CD4-positive, alpha-beta memory T cell (primary cell): ENCODE measurements at regions not wholly inside any gene's neighbourhood (a gene's known extent, or its start where the extent isn't known, plus 50 kb on each side); places are given as distances from the start of the nearest gene placed in this dataset.

Experiments
- CTCF ChIA-PET: fragments of 350-600 bp; sonication (Branson Sonifier 250); formaldehyde crosslinking; loops from one replicate; lab custom pipeline; 2021; ENCODE audit warnings: inconsistent platforms; ENCODE audit not compliant: partially characterized antibody; lab: Charles Lee
- POLR2A ChIA-PET: fragments of 350-600 bp; sonication (Branson Sonifier 250); formaldehyde crosslinking; loops from one replicate; lab custom pipeline; 2021; ENCODE audit not compliant: partially characterized antibody; lab: Charles Lee
- DNase-seq, 5 donors: peaks; one replicate each; pipeline versions ENCODE4 v3.0.0 to v3.0.0-alpha.2; 2020 to 2022; ENCODE audit warnings: mixed read lengths in 1 of 5
- H3K27ac ChIP-seq: one replicate; pipeline ENCODE4 v1.7.0; 2013; ENCODE audit warnings: low read depth, low read length
- H3K27me3 ChIP-seq: 2 replicates; pipeline ENCODE4 v1.7.0; 2013; ENCODE audit warnings: mild to moderate bottlenecking, low read length, moderate library complexity; ENCODE audit not compliant: insufficient read depth
- H3K36me3 ChIP-seq: 2 replicates; pipeline ENCODE4 v1.7.0; 2013; ENCODE audit warnings: mild to moderate bottlenecking, low read length, moderate library complexity; ENCODE audit not compliant: insufficient read depth
- H3K4me1 ChIP-seq: 2 replicates; pipeline ENCODE4 v1.7.0; 2013; ENCODE audit warnings: mild to moderate bottlenecking, low read length, moderate library complexity; ENCODE audit not compliant: insufficient read depth
- H3K4me3 ChIP-seq, 2 donors: one replicate each; pipeline ENCODE4 v1.7.0; 2013; ENCODE audit warnings: low read length in 2 of 2, mild to moderate bottlenecking in 1 of 2
- H3K9me3 ChIP-seq, 2 donors: one replicate each; pipeline ENCODE4 v1.7.0; 2013; ENCODE audit warnings: low read length in 2 of 2, control low read depth in 1 of 2; ENCODE audit not compliant: control insufficient read depth in 1 of 2
- H3K27ac Mint-ChIP-seq, 7 donors: one replicate each; pipeline ENCODE4 v1.8.0; 2020 to 2021; ENCODE audit warnings: mixed read lengths in 7 of 7, mild to moderate bottlenecking in 6 of 7, inconsistent platforms in 3 of 7, moderate library complexity in 3 of 7
- H3K27me3 Mint-ChIP-seq, 2 donors: one replicate each; pipeline ENCODE4 v1.8.0; 2020 to 2021; ENCODE audit warnings: mixed read lengths in 2 of 2
- H3K36me3 Mint-ChIP-seq, 2 donors: one replicate each; pipeline ENCODE4 v1.8.0; 2020 to 2021; ENCODE audit warnings: mixed read lengths in 2 of 2, inconsistent platforms in 1 of 2, mild to moderate bottlenecking in 1 of 2
- H3K4me1 Mint-ChIP-seq, 4 donors: one replicate each; pipeline ENCODE4 v1.8.0; 2020 to 2021; ENCODE audit warnings: mixed read lengths in 4 of 4, mild to moderate bottlenecking in 1 of 4
- H3K4me3 Mint-ChIP-seq, 8 donors: one replicate each; pipeline ENCODE4 v1.8.0; 2020 to 2021; ENCODE audit warnings: mixed read lengths in 8 of 8, mild to moderate bottlenecking in 7 of 8, moderate library complexity in 6 of 8, inconsistent platforms in 3 of 8
- H3K9me3 Mint-ChIP-seq, 8 donors: one replicate each; pipeline ENCODE4 v1.8.0; 2020 to 2021; ENCODE audit warnings: mixed read lengths in 8 of 8, mild to moderate bottlenecking in 5 of 8, inconsistent platforms in 3 of 8, moderate library complexity in 1 of 8
- intact Hi-C: fragments of 100-400 bp; cut with micrococcal nuclease; formaldehyde crosslinking; loops from one replicate; pipeline ENCODE4 v1.15.1; 2023

DNA sequence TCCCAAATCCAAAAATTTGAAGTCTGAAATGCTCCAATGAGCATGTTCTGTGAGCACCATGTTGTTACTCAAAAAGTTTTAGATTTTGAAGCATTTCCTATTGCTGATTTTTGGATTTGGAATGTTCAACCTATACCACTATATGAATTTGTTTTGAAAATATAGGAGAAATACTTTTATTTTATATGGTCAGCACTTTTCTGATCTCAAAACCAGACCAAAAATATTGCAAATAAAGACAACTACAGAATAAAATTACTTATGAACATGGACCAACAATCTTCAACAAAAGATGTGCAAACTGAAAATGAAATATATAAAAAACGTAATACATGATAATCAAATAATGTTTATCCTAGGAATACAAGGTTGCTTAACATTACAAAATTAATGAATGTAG is 73.7 kb upstream of the APOBEC4 start:
- intact Hi-C loops = no loop called here
- no peaks in the 10 kb centered on the region for H3K9me3 ChIP-seq
- no peaks in the 10 kb centered on the region for H3K27me3 ChIP-seq
- H3K4me3 ChIP-seq = no peak overlapping the region
- Mint-ChIP-seq H3K9me3 (peaks cover 0 to 3% (median 0%) of the 10 kb centered on the region in 8 donors), H3K4me3 (no peak overlapping the region), H3K36me3 (no peaks in the 10 kb centered on the region), H3K27me3 (no peaks in the 10 kb centered on the region), H3K27ac (no peak overlapping the region), H3K4me1 (no peaks in the 10 kb centered on the region)
- no peak for DNase-seq
- H3K4me1 ChIP-seq = no peaks in the 10 kb centered on the region
- POLR2A ChIA-PET = no interaction called here
- CTCF ChIA-PET = no interaction called here
- no peaks in the 10 kb centered on the region for H3K36me3 ChIP-seq
- H3K27ac ChIP-seq = no peak overlapping the region

- Histone ChIP-seq H3K4me3 (no peak overlapping the region), H3K27ac (no peak overlapping the region), H3K36me3 (no peaks in the 10 kb centered on the region), H3K9me3 (no peaks in the 10 kb centered on the region), H3K4me1 (no peaks in the 10 kb centered on the region), H3K27me3 (no peaks in the 10 kb centered on the region)
- Mint-ChIP-seq H3K4me3 (no peak overlapping the region), H3K36me3 (no peaks in the 10 kb centered on the region), H3K4me1 (no peaks in the 10 kb centered on the region), H3K27ac (no peak overlapping the region), H3K27me3 (no peaks in the 10 kb centered on the region), H3K9me3 (peaks cover 0 to 3% (median 0%) of the 10 kb centered on the region in 8 donors)
- intact Hi-C loops = no loop called here
- DNase-seq = no peak
- ChIA-PET POLR2A (no interaction called here), CTCF (no interaction called here)
Measured at GRCh38 chr1:183724350-183725042, 71.4 kb upstream of the APOBEC4 start.

DNA sequence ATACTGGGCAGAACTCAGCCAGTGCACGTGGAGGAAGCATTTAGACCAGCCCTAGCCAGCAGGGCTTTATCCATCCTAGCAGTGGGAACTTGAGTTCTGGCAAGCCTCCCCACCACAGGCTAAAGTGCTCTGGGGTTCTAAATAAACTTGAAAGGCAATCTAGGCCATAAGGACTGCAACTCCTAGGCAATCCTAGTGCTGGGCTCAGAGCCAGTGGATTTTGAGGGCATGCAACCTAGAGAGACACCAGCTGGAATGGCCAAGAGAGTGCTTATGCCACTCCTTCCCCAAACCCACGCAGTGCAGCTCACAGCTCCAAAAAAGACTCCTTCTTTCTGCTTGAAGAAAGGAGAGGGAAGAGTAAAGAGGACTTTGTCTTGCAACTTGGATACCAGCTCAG is 70.5 kb upstream of the APOBEC4 start:
- no peaks in the 10 kb centered on the region for H3K9me3 ChIP-seq
- H3K4me1 Mint-ChIP-seq = no peaks in the 10 kb centered on the region
- H3K4me1 ChIP-seq = no peaks in the 10 kb centered on the region
- CTCF ChIA-PET = no interaction called here
- no peak overlapping the region for H3K27ac ChIP-seq
- no peaks in the 10 kb centered on the region for H3K27me3 Mint-ChIP-seq
- intact Hi-C loops = no loop called here
- peaks cover 0 to 3% (median 0%) of the 10 kb centered on the region in 8 donors for H3K9me3 Mint-ChIP-seq
- no peak overlapping the region for H3K27ac Mint-ChIP-seq
- H3K4me3 ChIP-seq = no peak overlapping the region
- DNase-seq = no peak
- no peak overlapping the region for H3K4me3 Mint-ChIP-seq
- H3K36me3 ChIP-seq = no peaks in the 10 kb centered on the region
- H3K27me3 ChIP-seq = no peaks in the 10 kb centered on the region
- H3K36me3 Mint-ChIP-seq = no peaks in the 10 kb centered on the region
- POLR2A ChIA-PET = no interaction called here

DNA sequence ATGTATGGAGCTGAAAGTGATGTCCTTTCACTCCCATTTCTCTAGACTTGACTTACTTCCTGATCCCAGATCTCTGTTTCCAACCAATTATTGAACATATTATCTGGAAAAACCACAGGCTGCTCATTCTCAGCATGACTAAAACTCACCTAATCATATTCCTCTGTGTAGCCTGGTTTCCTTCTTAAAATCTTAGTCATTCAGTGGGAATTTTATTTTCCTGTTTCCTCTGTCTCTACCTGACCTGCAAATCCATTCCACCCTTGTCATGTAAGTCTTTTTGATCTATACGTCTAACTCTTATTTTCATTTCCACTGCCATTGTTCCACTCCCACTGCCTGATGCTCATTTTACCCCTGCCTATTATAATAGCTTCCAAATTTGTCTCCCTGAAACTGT is 67.9 kb upstream of the APOBEC4 start:
- DNase-seq = no peak
- intact Hi-C loops = no loop called here
- no peak overlapping the region for H3K4me3 Mint-ChIP-seq

GRCh38 chr1:183720028-183720427 is 66.9 kb upstream of the APOBEC4 start:
- Mint-ChIP-seq H3K4me3 (no peak overlapping the region), H3K4me1 (no peaks in the 10 kb centered on the region), H3K27ac (no peak overlapping the region), H3K36me3 (no peaks in the 10 kb centered on the region), H3K9me3 (peaks cover 0 to 3% (median 0%) of the 10 kb centered on the region in 8 donors), H3K27me3 (peaks cover 0 to 1% of the 10 kb centered on the region in 2 donors)
- intact Hi-C loops = no loop called here
- Histone ChIP-seq H3K27me3 (no peaks in the 10 kb centered on the region), H3K4me3 (no peak overlapping the region), H3K9me3 (no peaks in the 10 kb centered on the region), H3K36me3 (no peaks in the 10 kb centered on the region), H3K27ac (no peak overlapping the region), H3K4me1 (no peaks in the 10 kb centered on the region)
- CTCF ChIA-PET = interaction anchor here (0.8 kb wide), 1 partner anchor 35 kb away, joined by 3 read pairs; no protein-coding TSS in a partner anchor
- DNase-seq = no peak
- POLR2A ChIA-PET = no interaction called here

More for the DNA sequence above, 67.9 kb upstream of the APOBEC4 start:
- H3K4me1 Mint-ChIP-seq = no peaks in the 10 kb centered on the region
- no peaks in the 10 kb centered on the region for H3K4me1 ChIP-seq
- H3K36me3 ChIP-seq = no peaks in the 10 kb centered on the region
- CTCF ChIA-PET = no interaction called here
- H3K4me3 ChIP-seq = no peak overlapping the region
- H3K27me3 ChIP-seq = no peaks in the 10 kb centered on the region
- no peaks in the 10 kb centered on the region for H3K9me3 ChIP-seq
- peaks cover 0 to 1% of the 10 kb centered on the region in 2 donors for H3K27me3 Mint-ChIP-seq
- H3K27ac Mint-ChIP-seq = no peak overlapping the region
- no peaks in the 10 kb centered on the region for H3K36me3 Mint-ChIP-seq
- peaks cover 0 to 1% (median 0%) of the 10 kb centered on the region in 8 donors for H3K9me3 Mint-ChIP-seq
- H3K27ac ChIP-seq = no peak overlapping the region
- POLR2A ChIA-PET = no interaction called here

DNA sequence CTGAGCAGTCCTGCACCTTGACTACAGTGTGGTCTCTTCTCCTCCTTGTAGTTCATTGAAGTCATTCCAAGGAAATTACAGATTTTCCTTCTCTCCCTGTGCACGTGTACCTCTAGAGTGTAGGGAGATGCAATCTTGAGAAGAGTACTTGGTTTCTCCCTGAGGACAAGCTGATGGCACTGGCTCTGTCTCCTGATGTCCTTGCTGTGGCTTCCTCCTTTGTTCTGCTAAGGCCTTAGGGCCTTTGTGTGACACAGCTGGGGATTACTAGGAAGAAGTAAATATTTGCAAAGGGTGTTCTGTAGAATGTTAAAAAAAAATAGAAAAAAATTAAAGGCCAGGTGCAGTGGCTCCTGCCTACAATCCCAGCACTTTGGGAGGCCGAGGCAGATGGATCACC is 66.2 kb upstream of the APOBEC4 start:
- H3K4me1 Mint-ChIP-seq = no peaks in the 10 kb centered on the region
- no peaks in the 10 kb centered on the region for H3K27me3 ChIP-seq
- POLR2A ChIA-PET = no interaction called here
- no peaks in the 10 kb centered on the region for H3K9me3 ChIP-seq
- H3K4me1 ChIP-seq = no peaks in the 10 kb centered on the region
- peaks cover 0 to 3% (median 0%) of the 10 kb centered on the region in 8 donors for H3K9me3 Mint-ChIP-seq
- H3K36me3 Mint-ChIP-seq = no peaks in the 10 kb centered on the region
- no peak for DNase-seq
- no peak overlapping the region for H3K27ac ChIP-seq
- no peak overlapping the region for H3K27ac Mint-ChIP-seq
- no peak overlapping the region for H3K4me3 ChIP-seq
- H3K27me3 Mint-ChIP-seq = peaks cover 0 to 1% of the 10 kb centered on the region in 2 donors
- intact Hi-C loops = no loop called here
- no peaks in the 10 kb centered on the region for H3K36me3 ChIP-seq
- no peak overlapping the region for H3K4me3 Mint-ChIP-seq
- CTCF ChIA-PET = interaction anchor here (0.8 kb wide), 1 partner anchor 34 kb away, joined by 3 read pairs; no protein-coding TSS in a partner anchor

- intact Hi-C loops = no loop called here
- no peak overlapping the region for H3K27ac Mint-ChIP-seq
- Histone ChIP-seq H3K9me3 (no peaks in the 10 kb centered on the region), H3K36me3 (no peaks in the 10 kb centered on the region), H3K27ac (no peak overlapping the region), H3K4me1 (no peaks in the 10 kb centered on the region), H3K4me3 (no peak overlapping the region), H3K27me3 (no peaks in the 10 kb centered on the region)
- H3K36me3 Mint-ChIP-seq = no peaks in the 10 kb centered on the region
- no peaks in the 10 kb centered on the region for H3K4me1 Mint-ChIP-seq
- peaks cover 0 to 1% of the 10 kb centered on the region in 2 donors for H3K27me3 Mint-ChIP-seq
- CTCF ChIA-PET = interaction anchor here (1.7 kb wide), 1 partner anchor 31 kb away, joined by 6 read pairs; no protein-coding TSS in a partner anchor
- no peak overlapping the region for H3K4me3 Mint-ChIP-seq
- POLR2A ChIA-PET = no interaction called here
- peaks cover 0 to 3% (median 0%) of the 10 kb centered on the region in 8 donors for H3K9me3 Mint-ChIP-seq
- no peak for DNase-seq
Measured at GRCh38 chr1:183716286-183716685, 63.2 kb upstream of the APOBEC4 start.
